ENCODE measurements at regions not wholly inside any gene's neighbourhood (a gene's known extent, or its start where the extent isn't known, plus 50 kb on each side); places are given as distances from the start of the nearest gene placed in this dataset.

GRCh38 chr1:5067246-5067645 lies 412.8 kb downstream of the AJAP1 start:
- H3K9ac ChIP-seq (ENCODE audit: low read depth in 1 of 2, low read length in 2 of 2), result no peak overlapping the region
- no peak for DNase-seq (ENCODE audit: low spot score)
- no peak for TF ChIP-seq EGR1 (IDR thresholded peaks at IDR 0.05; ENCODE audit: low read depth in 2 of 2)
- TF ChIP-seq GABPA (IDR thresholded peaks at IDR 0.05 in 1 of 2, conservative IDR thresholded peaks at IDR 0.05 in 1 of 2), result no peak
- no peak for TF ChIP-seq RAD21 (IDR thresholded peaks at IDR 0.05)
- TF ChIP-seq ATF3 (IDR thresholded peaks at IDR 0.05), result no peak
- TF ChIP-seq NR2F2 (IDR thresholded peaks at IDR 0.05), result no peak
- TF ChIP-seq REST (IDR thresholded peaks at IDR 0.05), result no peak
- TF ChIP-seq YY1 (IDR thresholded peaks at IDR 0.05), result no peak
- no peak for TF ChIP-seq JUND (IDR thresholded peaks at IDR 0.05)
- TF ChIP-seq HNF4A (conservative IDR thresholded peaks at IDR 0.05), result no peak
- no peak for TF ChIP-seq TAF1 (conservative IDR thresholded peaks at IDR 0.05)
- no peak for TF ChIP-seq HNF4G (IDR thresholded peaks at IDR 0.05)
- TF ChIP-seq, protein P1, sequence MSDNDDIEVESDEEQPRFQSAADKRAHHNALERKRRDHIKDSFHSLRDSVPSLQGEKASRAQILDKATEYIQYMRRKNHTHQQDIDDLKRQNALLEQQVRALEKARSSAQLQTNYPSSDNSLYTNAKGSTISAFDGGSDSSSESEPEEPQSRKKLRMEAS (IDR thresholded peaks at IDR 0.05), result no peak
- TF ChIP-seq CTCF (IDR thresholded peaks at IDR 0.05; ENCODE audit: low read depth, low read length, missing input control), result no peak
- no peak for TF ChIP-seq RXRA (IDR thresholded peaks at IDR 0.05)
- no peak for TF ChIP-seq SP1 (IDR thresholded peaks at IDR 0.05)
- TF ChIP-seq ZBTB33 (IDR thresholded peaks at IDR 0.05), result no peak
- 21% methylated on average over 1 of the region's 1 CpG for WGBS
- H3K27ac ChIP-seq (ENCODE audit: low read depth in 1 of 2, low read length in 2 of 2), result no peak overlapping the region
- no peak overlapping the region for H3K4me3 ChIP-seq (ENCODE audit: low read depth in 1 of 3, low read length in 3 of 3)
- no peaks in the 10 kb centered on the region for H3K9me3 ChIP-seq (ENCODE audit: control insufficient read depth in 4 of 4, low read length in 3 of 4)
- H3K4me1 ChIP-seq (ENCODE audit: control insufficient read depth in 4 of 4, insufficient read depth in 4 of 4, low read length in 3 of 4), result no peaks in the 10 kb centered on the region
- H3K27me3 ChIP-seq (ENCODE audit: control insufficient read depth in 4 of 4, insufficient read depth in 4 of 4, low read length in 3 of 4), result peaks cover 0 to 5% (median 0%) of the 10 kb centered on the region in 4 donors
- H3K36me3 ChIP-seq (ENCODE audit: control insufficient read depth in 4 of 4, insufficient read depth in 3 of 4, low read depth in 1 of 4, low read length in 3 of 4), result no peaks in the 10 kb centered on the region

- Histone ChIP-seq H3K36me3 (ENCODE audit: control insufficient read depth in 4 of 4, insufficient read depth in 3 of 4, low read depth in 1 of 4, low read length in 3 of 4) (no peaks in the 10 kb centered on the region), H3K27me3 (ENCODE audit: control insufficient read depth in 4 of 4, insufficient read depth in 4 of 4, low read length in 3 of 4) (peaks cover 0 to 3% (median 1%) of the 10 kb centered on the region in 4 donors), H3K4me1 (ENCODE audit: control insufficient read depth in 4 of 4, insufficient read depth in 4 of 4, low read length in 3 of 4) (no peaks in the 10 kb centered on the region), H3K9me3 (ENCODE audit: control insufficient read depth in 4 of 4, low read length in 3 of 4) (peaks cover 0 to 8% (median 5%) of the 10 kb centered on the region in 4 donors), H3K4me3 (ENCODE audit: low read depth in 1 of 3, low read length in 3 of 3) (no peak overlapping the region), H3K9ac (ENCODE audit: low read depth in 1 of 2, low read length in 2 of 2) (no peak overlapping the region), H3K27ac (ENCODE audit: low read depth in 1 of 2, low read length in 2 of 2) (no peak overlapping the region)
- TF ChIP-seq FOXA2 (IDR thresholded peaks at IDR 0.05) (no peak), ZBTB33 (IDR thresholded peaks at IDR 0.05) (no peak), TAF1 (conservative IDR thresholded peaks at IDR 0.05) (no peak)
- 48% methylated on average over 3 of the region's 3 CpGs for WGBS
- DNase-seq (ENCODE audit: low spot score), result no peak
These were observed 399.3 kb downstream of the AJAP1 start for GRCh38 chr1:5053744-5054143.
